ENCODE measurements at regions not wholly inside any gene's neighbourhood (a gene's known extent, or its start where the extent isn't known, plus 50 kb on each side); places are given as distances from the start of the nearest gene placed in this dataset.

DNA sequence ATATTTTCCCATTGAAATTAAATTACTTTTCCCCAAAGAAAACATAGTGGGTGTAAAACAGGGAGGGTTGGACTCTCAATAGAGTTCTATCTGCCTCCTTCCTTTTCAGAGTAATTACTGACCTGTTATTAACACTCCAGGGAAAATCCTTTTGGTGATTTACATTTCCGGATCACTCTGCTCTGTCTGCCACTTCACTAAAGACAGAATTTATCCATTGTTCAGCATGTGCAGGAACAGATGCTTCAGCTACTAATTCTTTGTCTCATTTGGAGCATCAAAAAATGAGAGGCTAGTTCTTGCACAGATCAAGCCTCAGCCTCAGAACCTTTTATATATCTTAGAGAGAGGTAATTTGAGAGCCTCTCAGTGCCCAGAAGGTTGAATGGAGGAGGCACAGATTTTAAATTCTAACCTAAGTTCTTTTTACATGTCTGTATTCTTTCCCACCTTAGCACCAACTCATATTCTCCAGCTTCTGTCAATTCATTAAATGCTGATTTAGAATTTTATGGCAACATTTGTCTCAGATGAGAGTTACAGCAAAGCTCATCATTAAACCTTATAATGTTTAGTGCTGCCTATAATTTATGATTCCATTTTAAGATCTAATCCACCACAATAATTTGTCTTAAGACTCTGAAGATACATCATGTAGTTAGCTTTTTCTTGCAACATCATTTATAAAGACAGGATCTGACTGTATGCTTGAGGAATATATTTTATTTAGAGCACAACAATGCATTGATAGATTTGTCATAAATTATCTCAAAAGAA is 1494.4 kb downstream of the STIM2 start:
- peak; percentile 58 to 94 for DNase-seq

DNA sequence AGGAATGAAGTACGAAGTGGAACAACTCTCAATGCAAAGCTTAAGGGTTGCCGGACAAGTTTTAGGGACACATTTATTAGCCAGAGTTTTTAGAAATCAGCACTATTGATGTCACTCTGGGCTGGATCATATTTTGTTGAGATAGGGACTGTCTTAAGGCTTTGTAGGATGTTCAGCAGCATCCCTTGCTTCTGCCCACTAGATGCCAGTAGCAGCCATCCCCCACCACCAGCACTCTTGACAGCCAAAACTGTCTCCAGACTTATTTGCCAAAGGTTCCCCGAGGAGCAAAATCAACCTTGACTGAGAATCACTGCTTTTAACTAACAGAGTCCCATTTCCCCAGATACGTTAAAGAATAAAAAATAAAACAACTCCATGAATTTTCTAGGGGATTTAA is 1497.3 kb downstream of the STIM2 start:
- DNase-seq, result peak; percentile 10 to 59

GRCh38 chr4:28358606-28359005 is 1498.0 kb downstream of the STIM2 start:
- DNase-seq, result no peak

DNA sequence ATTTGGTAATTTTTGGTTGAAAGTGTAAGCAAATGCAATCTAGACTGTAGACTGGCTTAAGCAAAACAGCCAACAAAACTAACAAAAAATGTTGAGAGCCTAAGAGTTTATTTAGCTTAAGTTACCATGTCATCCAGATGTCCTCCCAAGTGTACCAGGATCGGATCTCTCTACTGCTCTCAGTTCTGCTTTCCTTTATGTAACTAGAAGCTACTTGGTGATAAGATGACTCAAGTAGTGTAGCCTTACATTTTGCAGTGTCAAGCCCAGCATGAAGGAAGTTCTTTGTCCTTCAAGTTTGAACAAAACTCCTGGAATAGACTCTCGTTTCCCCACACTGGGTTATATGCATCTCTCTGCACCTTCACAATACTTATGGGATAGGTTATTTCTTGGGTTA is 1500.0 kb downstream of the STIM2 start:
- no peak for DNase-seq

DNA sequence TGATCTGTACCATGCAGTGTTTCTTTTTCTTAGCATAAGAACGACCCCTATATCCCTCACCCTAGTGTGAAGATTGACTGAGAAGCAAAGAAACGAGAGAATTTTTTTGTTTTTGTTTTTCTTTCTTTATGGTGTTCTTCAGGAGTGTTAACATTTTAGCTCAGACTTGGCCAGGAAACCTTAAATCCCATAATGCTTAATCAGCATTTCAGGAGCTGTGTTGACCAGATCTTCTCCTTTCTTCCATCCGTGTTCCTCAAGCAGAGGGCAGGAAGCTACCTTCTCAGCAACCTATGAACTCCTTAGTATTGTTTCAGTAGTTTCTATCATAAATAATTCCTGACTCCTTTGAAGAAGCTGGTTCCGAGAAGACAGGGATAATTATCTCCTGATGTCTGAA is 1501.5 kb downstream of the STIM2 start:
- DNase-seq, result no peak

- no peak for DNase-seq
Observed at GRCh38 chr4:28369499-28369898, 1508.9 kb downstream of the STIM2 start.

DNA sequence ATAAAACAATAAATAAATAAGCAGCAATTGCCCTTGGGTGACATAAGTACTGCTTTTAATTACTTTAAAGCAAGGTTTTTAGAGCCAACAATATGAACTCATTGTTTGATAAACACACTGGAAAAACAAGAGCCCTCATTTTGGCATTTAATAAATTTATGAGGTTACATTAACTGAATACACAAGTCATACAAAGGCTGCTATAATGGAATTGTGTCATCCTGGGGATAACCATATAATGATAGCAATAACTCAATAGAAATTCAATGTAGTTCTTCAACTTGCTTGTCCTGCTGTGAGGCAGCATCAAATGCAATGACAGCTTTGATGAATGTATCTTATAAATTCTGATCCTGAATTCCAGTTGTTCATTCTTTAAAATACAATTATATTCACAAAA is 1512.5 kb downstream of the STIM2 start:
- no peak for DNase-seq

GRCh38 chr4:28373601-28374000 is 1513.0 kb downstream of the STIM2 start:
- no peak for DNase-seq

DNA sequence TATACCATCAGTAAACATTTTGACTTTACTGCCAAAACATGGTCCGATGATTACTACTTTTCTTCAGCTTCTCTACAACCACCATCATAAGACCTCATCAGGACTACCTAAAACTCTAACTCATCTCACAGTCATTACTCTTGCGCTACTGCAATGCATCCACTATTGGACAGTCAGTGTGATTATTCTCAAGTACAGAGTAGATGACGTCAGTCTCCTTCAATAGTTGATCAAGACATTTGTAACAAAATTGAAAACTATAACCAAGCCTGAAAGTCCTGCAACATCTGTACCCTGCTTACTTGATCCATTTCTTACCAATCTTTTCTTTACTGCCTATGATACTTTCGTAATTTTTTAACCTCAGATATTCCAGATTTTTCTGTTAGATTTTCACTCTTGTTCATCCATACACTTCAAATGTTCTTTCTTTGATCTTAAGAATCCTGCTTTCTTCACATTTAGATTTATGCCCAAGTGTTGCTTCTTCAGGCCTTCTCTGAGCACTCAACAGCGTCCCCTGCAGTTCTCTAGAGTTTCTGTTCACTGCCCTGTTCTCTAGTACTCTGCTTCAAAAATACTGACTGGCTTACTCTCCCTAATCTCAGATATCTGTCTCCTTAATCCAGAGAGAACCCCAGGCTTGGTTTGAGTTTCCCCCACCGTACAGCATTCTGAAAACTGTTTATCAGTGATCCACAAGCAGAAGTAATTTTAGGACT is 1517.6 kb downstream of the STIM2 start:
- DNase-seq, result no peak

DNA sequence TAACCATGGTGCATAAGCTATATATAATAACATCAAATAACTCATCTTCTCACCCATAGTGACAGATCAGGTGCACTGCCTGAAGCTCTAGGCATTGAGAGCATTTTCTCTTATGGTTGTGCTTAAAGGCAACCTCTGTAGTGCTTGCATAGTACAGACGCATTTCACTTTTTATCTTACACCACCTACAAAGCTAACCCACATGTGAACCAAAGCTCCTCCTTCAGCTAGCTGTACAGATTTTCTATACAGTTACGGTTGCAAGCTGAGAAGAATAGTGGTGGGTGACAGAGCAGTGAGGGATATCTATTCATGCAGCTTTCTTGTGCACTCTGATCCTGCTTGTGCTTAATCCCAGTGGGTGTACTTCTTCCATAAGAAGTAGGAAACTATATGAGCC is 1525.2 kb downstream of the STIM2 start:
- DNase-seq, result no peak

GRCh38 chr4:28386776-28387175 is 1526.1 kb downstream of the STIM2 start:
- DNase-seq, result no peak

- no peak for DNase-seq
Observed at GRCh38 chr4:28388471-28388870, 1527.8 kb downstream of the STIM2 start.

GRCh38 chr4:28391877-28392276 is 1531.2 kb downstream of the STIM2 start:
- DNase-seq, result no peak

DNA sequence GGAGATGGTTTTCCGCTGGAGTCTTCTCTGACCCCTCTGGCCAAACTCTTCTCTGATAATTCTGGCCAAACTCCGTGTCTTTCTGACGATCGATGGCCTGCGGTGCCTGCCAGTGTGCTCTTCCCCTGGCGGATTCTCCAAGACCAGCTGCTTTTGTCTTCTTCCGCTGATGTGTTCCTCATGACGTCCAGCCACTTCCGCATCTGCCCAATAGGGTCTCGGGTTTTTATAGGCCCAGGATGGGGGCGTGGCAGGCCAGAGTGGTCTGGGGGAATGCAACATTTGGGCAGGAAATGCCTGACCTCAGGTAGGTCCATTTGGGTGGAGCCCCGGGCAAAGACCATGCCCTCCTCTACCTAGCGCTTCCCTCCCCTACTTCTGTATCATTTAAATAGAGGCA is 1542.1 kb downstream of the STIM2 start:
- no peak for DNase-seq

GRCh38 chr4:28421221-28421620 is 1560.6 kb downstream of the STIM2 start:
- DNase-seq, result no peak

DNA sequence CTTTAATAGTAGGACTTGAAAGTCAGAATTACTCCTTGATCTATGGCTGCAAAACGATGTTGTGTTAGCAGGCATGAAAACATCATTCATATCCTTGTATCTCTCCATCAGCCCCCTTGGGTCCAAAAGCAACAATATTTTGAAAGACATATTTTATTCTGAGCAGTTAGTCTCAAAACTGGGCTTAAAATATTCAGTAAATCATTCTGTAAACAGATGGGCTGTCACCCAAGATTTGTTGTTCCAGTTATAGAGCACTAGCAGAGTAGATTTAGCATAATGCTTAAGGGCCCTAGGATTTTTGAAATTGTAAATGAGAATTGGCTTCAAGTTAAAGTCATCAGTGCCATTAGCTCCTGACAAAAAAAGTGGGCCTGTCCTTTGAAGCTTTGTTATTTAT is 1565.6 kb downstream of the STIM2 start:
- DNase-seq, result no peak

- DNase-seq, result no peak
Observed at GRCh38 chr4:28427306-28428085, 1566.9 kb downstream of the STIM2 start.

DNA sequence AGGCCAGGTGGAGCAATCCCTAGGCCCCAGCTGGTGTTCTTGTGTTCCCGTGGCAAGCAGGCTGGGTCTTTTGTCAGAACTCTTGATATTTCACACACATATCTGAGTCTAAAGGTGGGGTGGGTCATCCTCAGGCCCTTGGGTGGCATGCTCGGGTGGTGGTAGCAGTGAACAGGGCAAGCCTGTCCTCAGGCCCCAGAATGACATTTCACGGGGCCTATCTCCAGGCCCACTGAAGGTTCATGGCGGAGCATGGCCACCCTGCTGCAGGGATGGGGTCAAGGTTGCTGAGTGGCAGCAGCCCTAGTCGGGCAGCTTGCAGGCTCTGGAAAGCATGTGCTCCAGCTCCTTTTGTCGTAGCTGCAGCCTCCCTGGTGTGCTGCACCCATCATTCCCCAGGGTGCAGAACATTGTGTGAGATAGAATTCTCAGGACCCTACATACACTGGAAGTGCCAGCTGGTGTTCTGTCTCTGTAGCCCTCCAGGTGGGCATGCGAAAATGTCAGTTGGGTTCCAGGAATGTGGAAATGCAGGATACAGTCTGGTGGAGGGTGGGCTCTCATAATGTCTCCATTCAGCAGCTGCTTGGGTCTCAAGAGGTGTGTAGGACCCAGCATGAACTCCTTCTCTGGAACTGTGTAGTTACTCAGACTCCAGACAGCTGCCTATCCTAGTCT is 1571.8 kb downstream of the STIM2 start:
- no peak for DNase-seq

DNA sequence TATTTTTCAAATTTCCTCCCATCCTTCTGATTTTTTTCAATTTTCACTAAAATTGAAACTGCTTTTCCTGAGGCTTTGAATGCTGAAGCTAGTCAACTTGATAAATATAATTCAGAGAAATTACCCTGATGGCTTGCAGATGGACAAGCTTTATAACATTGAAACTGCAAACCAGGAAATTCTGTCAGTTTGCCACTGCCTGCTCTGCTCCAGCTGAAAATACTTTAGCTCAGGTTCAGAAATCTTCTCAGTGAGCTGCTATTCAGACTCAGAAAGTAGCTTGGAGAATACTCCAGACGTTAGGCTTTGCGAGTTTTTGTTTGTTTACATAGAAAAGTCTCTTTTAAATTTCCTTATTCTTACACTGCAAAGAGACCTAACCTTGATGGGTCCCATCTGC is 1574.7 kb downstream of the STIM2 start:
- no peak for DNase-seq

DNA sequence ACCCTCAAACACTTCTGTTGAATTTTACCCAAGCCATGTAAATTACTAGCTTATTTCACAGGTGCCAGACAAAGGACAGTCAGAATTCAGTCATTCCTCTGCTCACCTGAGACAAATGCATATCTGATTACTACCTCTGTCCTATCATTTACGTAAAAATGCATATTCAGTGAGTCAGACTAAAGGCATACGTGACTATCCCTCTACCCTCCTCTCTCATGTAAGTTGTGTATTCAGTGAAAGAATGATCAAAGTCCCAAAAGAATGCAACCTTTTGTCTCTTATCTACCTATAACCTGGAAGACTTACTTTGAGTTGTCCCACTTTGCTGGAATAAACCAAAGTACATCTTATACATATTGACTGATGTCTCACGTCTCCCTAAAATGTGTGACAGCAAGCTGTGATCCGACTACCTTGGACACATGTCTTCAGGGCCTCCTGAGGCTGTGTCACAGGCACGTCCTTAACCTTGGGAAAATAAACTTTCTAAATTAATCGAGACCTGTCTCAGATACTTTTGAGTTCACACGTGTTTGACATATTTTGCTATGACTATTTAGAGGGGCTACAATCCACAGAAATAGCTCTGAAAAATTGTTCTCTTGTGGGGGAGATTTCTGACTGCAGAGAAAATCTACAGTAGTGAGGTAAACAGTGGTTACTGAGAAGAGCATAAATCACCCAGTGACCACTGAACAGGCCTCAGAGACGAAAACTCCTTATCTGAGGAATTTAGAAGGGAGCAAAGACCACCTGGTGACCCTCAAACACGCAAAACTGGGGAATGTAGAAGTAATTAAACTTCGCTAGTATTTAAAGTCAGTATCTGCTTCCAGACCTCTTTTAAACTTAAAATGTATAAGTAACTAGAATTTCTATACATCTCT is 1575.8 kb downstream of the STIM2 start:
- no peak for DNase-seq

GRCh38 chr4:28443371-28443770 is 1582.7 kb downstream of the STIM2 start:
- no peak for DNase-seq

DNA sequence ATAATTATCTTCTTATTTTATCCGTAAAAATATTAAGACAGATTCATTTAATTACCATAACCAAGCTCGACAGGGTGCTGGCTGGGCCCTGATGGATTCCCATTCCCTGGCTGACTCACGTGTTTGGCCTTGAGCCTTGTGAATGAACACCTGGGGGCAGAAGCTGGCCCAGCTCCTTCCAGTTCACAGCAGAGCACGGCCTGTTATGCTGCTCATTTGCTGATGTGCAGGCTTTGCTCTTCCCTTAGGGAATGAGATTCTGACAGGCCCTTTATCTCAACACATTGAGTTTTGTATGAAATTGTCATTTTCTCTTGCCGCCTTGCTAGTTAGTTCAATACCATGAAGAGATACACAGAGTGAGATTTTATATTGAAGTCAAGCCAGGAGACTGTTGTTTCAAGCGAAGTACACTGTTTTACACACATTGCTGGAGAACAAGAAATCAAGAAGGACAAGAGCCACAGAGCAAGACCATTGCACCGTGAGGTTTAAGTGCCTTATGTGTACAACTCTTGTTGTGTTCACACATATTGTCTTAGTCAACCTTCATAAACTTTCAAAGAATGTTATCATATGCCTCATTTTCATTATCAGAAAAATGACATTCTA is 1583.3 kb downstream of the STIM2 start:
- DNase-seq, result no peak

Measured in NCI-H524 (cell line).